Brain microvascular endothelial cell (primary cell): ENCODE measurements at regions not wholly inside any gene's neighbourhood (a gene's known extent, or its start where the extent isn't known, plus 50 kb on each side); places are given as distances from the start of the nearest gene placed in this dataset.
"Not testable (repeated sequence)": the region's sequence is repeated elsewhere in the genome, so short reads cannot be mapped to it uniquely, and the experiment has no call there.

Experiments used
- DNase-seq: peaks from one replicate; pipeline ENCODE4 v3.0.0-alpha.2; 2020
- H3K27ac ChIP-seq: fragments of 250-450 bp; sonication (Bioruptor Pico); 2 replicates; pipeline ENCODE4 v1.5.1; 2020; ENCODE audit warnings: mild to moderate bottlenecking, moderate library complexity
- H3K27me3 ChIP-seq: fragments of 250-450 bp; sonication (Bioruptor Pico); replicated peaks from 2 replicates; pipeline ENCODE4 v1.5.1; 2020; ENCODE audit warnings: mild to moderate bottlenecking
- H3K36me3 ChIP-seq: fragments of 250-450 bp; sonication (Bioruptor Pico); replicated peaks from 2 replicates; pipeline ENCODE4 v1.5.1; 2020; ENCODE audit warnings: mild to moderate bottlenecking
- H3K4me3 ChIP-seq: 2 replicates; pipeline ENCODE4 v1.5.1; 2011; ENCODE audit warnings: low read depth, mild to moderate bottlenecking, control low read depth, low read length, moderate library complexity
- CTCF ChIP-seq: IDR thresholded peaks from 2 replicates; pipeline ENCODE4 v1.5.1; 2011; ENCODE audit warnings: low read depth, mild to moderate bottlenecking, moderate library complexity, low read length, control low read depth, inconsistent platforms; ENCODE audit errors: missing control alignments
- in situ Hi-C: cut with HindIII; loops from 2 replicates; pipeline ENCODE4 v1.10.0; 2017; ENCODE audit warnings: low sequenced_read_pairs, low pct_ligation_motif_present

DNA sequence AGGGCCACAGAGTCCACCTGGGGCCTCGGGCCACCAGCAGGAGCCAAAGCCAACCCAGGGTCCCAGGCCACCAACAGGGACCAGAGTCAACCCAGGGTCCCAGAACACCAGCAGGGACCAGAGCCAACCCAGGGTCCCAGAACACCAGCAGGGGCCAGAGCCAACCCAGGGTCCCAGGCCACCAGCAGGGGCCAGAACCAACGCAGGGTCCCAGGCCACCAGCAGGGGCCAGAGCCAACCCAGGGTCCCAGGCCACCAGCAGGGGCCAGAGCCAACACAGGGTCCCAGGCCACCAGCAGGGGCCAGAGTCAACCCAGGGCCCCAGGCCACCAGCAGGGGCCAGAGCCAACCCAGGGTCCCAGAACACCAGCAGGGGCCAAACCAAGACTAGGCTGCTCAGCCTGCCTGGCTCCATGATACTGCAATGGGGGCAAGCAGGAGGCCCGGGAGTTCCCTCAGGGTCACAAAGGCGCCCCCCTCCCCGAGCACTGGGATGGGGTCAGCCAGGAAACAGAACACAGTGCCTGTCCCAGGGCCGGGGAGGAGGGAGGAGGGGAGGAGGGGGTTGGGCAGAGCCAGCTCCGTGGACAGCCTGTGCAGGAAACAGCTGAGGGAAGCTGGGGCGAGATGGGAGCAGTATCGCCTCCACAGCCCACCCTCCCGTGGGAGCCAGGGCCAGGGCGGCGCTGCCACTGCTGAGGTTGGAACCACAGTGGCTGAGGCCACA is 62.0 kb upstream of the PRR5 start:
- in situ Hi-C loops = no loop called here

GRCh38 chr22:44638971-44639760 is 62.8 kb upstream of the PRR5 start:
- no peaks in the 10 kb centered on the region for H3K36me3 ChIP-seq
- no peaks in the 10 kb centered on the region for H3K27me3 ChIP-seq
- in situ Hi-C loops = no loop called here
- H3K27ac ChIP-seq = no peak overlapping the region
- no peak overlapping the region for H3K4me3 ChIP-seq
- no peak for TF ChIP-seq CTCF
- DNase-seq = no peak

More for the DNA sequence above, 62.0 kb upstream of the PRR5 start:
- Histone ChIP-seq H3K36me3 (no peaks in the 10 kb centered on the region), H3K4me3 (no peak overlapping the region), H3K27ac (no peak overlapping the region), H3K27me3 (peaks cover 3% of the 10 kb centered on the region)
- no peak for TF ChIP-seq CTCF
- DNase-seq = no peak

- H3K36me3 ChIP-seq, H3K27ac ChIP-seq, in situ Hi-C loops, H3K4me3 ChIP-seq, H3K27me3 ChIP-seq, DNase-seq: not testable (repeated sequence)
Observed at GRCh38 chr22:44636502-44637206, 65.3 kb upstream of the PRR5 start.

DNA sequence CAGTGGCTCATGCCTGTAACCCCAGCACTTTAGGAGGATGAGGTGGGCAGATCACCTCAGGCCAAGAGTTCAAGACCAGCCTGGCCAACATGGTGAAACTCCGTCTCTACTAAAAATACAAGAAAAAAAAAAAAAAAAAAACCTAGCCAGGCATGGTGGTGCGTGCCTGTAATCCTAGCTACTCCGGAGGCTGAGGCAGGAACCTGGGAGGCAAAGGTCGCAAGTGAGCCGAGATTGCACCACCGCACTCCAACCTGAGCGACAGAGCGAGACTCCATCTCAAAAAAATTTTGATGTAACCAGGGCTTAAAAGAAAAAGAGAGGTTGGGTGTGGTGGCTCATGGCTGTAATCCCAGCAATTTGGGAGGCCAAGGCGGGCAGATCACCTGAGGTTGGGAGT is 66.4 kb upstream of the PRR5 start:
- DNase-seq, H3K36me3 ChIP-seq, in situ Hi-C loops: not testable (repeated sequence)

GRCh38 chr22:44634426-44635321 is 67.3 kb upstream of the PRR5 start:
- in situ Hi-C loops = no loop called here
- H3K4me3 ChIP-seq = no peak overlapping the region
- H3K27me3 ChIP-seq = no peaks in the 10 kb centered on the region
- no peak for DNase-seq
- H3K27ac ChIP-seq = no peak overlapping the region
- TF ChIP-seq CTCF = no peak
- no peaks in the 10 kb centered on the region for H3K36me3 ChIP-seq

More for the DNA sequence above, 66.4 kb upstream of the PRR5 start:
- not testable (repeated sequence) for H3K27ac ChIP-seq, H3K4me3 ChIP-seq, H3K27me3 ChIP-seq

DNA sequence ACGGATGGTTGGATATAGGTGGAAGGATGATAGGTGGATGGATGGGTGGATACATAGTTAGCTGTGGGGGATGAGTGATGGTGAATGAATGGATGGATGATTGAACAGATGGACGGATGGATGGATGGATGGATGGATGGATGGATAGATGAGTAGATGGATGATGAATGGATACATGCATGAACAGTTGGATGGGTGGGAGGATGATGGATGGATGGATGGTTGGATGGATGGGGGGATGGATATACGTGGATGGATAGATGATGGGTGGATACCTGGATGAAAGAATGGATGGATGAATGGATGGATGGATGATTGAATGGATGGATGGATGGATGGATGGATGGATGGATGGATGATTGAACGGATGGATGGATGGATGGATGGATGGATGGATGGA is 68.4 kb upstream of the PRR5 start:
- in situ Hi-C loops = no loop called here
- Histone ChIP-seq H3K27ac (no peak overlapping the region), H3K36me3 (no peaks in the 10 kb centered on the region), H3K4me3 (no peak overlapping the region), H3K27me3 (no peaks in the 10 kb centered on the region)
- TF ChIP-seq CTCF = no peak
- no peak for DNase-seq
